Fibroblast of the conjunctiva (primary cell): ENCODE measurements at regions not wholly inside any gene's neighbourhood (a gene's known extent, or its start where the extent isn't known, plus 50 kb on each side); places are given as distances from the start of the nearest gene placed in this dataset.

Experiments used
- DNase-seq: peaks from one replicate; pipeline ENCODE4 v3.0.0-alpha.2; 2010; ENCODE audit warnings: low read depth

- DNase-seq = no peak
Observed at GRCh38 chr3:180829409-180830405, 82.8 kb upstream of the FXR1 start.

DNA sequence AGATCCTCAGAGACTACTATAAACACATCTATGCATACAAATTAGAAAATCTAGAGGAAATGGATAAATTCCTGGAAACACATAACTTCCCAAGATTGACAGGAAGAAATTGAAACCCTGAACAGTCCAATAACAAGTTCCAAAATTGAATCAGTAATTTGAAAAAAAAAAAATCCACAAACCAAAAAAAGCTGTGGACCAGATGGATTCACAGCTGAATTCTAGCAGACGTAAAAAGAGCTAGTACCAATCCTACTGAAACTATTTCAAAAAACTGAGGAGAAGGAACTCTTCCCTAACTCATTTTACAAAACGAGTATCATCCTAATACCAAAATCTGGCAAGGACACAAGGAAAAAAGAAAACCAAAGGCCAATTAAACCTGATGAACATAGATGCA is 77.0 kb upstream of the FXR1 start:
- no peak for DNase-seq

- no peak for DNase-seq
Observed at GRCh38 chr3:180836766-180837165, 75.7 kb upstream of the FXR1 start.

GRCh38 chr3:180854887-180855286 is 57.6 kb upstream of the FXR1 start:
- DNase-seq = no peak

DNA sequence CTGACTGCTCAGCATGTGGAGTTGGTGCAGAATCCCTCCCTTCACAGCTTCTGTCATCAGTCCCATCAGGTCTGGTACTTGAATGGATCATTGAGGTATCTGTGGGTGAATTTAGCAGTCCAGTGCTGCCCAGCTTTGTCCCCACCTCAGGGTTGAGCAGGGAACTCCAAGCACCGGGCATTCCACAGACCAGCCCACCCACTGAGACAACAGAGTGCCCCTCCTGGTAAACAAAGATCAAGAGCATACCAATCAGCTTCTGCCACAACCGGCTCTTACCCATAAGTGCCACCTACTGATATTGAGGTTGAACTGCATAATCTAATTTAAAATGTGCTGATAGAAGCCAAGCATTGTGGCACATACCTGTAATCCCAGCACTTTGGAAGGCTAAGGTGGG is 57.1 kb upstream of the FXR1 start:
- no peak for DNase-seq

- DNase-seq = no peak
Observed at GRCh38 chr3:180855956-180856355, 56.5 kb upstream of the FXR1 start.

DNA sequence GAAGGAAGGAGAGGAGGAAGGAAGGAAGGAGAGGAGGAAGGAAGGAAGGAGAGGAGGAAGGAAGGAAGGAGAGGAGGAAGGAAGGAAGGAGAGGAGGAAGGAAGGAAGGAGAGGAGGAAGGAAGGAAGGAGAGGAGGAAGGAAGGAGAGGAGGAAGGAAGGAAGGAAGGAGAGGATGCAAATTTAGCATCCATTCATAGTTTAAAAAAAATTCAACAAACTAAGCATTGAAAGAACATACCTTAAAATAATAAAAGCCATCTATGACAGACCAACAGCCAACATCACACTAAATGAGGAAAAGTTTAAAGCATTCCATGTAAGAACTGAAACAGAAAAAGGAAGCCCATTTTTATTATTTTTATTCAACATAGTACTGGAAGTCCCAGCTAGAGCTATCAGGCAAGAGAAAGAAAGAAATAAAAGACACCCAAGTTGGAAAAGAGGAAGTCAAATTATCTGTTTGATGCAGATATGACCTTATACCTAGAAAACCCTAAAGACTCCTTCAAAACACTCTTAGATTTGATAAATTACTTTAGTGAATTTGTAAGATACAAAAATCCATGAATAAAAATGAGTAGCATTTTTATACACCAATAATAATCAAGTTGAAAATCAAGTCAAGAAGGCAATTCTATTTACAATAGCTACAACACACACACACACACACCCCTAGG is 52.2 kb upstream of the FXR1 start:
- DNase-seq = no peak
